Ovary (tissue), 3 donors: ENCODE measurements at regions not wholly inside any gene's neighbourhood (a gene's known extent, or its start where the extent isn't known, plus 50 kb on each side); places are given as distances from the start of the nearest gene placed in this dataset.

Experiments used
- CTCF ChIP-seq, 3 donors: fragments of 450-650 bp in 2 of 3; fragments of 200-600 bp in 1 of 3; IDR thresholded peaks; one replicate each; pipeline versions ENCODE4 v1.5.1 to v1.8.0; 2016 to 2022; ENCODE audit warnings: antibody characterized with exemption in 3 of 3, mild to moderate bottlenecking in 1 of 3
- POLR2A ChIP-seq: fragments of 450-650 bp; IDR thresholded peaks from one replicate; pipeline ENCODE4 v1.6.1; 2017; ENCODE audit warnings: antibody characterized with exemption, mild to moderate bottlenecking, moderate library complexity
- donor health status: DM: no; HTN: no; CAD: no.

- TF ChIP-seq CTCF (IDR thresholded peaks at IDR 0.05) (no peak), POLR2A (no peak)
Measured at GRCh38 chr6:139841794-139842215, 467.4 kb upstream of the CITED2 start.
